ENCODE measurements at regions not wholly inside any gene's neighbourhood (a gene's known extent, or its start where the extent isn't known, plus 50 kb on each side); places are given as distances from the start of the nearest gene placed in this dataset.

DNA sequence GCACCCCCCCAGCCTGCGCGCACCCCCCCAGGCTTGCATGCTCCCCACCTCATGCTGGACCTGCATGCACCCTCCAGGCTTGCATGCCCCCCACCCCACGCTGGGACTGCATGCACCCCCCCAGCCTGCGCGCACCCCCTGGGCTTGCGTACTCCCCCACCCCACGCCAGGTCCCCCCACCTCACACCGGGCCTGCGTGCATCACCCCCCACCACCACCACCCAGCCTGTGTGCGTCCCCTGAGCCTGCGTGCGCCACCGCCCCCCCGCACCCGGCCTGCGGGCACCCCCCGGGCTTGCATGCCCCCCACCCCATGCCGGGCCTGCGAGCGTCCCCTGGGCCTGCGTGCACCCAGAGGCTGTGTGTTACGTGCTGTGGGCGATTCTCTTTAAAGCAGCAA, 61.0 kb upstream of the SLCO4A1 start:
- intact Hi-C loops (cut with DNase I; ENCODE audit: low total_unique reads): no loop called here
- no peak for DNase-seq (ENCODE audit: low spot score in 2 of 2)
- H3K27ac ChIP-seq: no peak overlapping the region
- no peak overlapping the region for H3K4me3 ChIP-seq
- peaks cover 2 to 88% of the 10 kb centered on the region in 2 donors for H3K27me3 ChIP-seq
- H3K4me1 ChIP-seq: no peaks in the 10 kb centered on the region
- H3K36me3 ChIP-seq: no peaks in the 10 kb centered on the region
- no peaks in the 10 kb centered on the region for H3K9me3 ChIP-seq
- no peak for TF ChIP-seq POLR2AphosphoS5 (IDR thresholded peaks at IDR 0.05)
- TF ChIP-seq, protein P1, sequence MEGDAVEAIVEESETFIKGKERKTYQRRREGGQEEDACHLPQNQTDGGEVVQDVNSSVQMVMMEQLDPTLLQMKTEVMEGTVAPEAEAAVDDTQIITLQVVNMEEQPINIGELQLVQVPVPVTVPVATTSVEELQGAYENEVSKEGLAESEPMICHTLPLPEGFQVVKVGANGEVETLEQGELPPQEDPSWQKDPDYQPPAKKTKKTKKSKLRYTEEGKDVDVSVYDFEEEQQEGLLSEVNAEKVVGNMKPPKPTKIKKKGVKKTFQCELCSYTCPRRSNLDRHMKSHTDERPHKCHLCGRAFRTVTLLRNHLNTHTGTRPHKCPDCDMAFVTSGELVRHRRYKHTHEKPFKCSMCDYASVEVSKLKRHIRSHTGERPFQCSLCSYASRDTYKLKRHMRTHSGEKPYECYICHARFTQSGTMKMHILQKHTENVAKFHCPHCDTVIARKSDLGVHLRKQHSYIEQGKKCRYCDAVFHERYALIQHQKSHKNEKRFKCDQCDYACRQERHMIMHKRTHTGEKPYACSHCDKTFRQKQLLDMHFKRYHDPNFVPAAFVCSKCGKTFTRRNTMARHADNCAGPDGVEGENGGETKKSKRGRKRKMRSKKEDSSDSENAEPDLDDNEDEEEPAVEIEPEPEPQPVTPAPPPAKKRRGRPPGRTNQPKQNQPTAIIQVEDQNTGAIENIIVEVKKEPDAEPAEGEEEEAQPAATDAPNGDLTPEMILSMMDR (IDR thresholded peaks at IDR 0.05): no peak
- no peak for TF ChIP-seq POLR2A (IDR thresholded peaks at IDR 0.05)

GRCh38 chr20:62581806-62582205, 60.5 kb upstream of the SLCO4A1 start:
- TF ChIP-seq POLR2AphosphoS5 (IDR thresholded peaks at IDR 0.05) (no peak), POLR2A (IDR thresholded peaks at IDR 0.05) (no peak)
- TF ChIP-seq, protein P1 (IDR thresholded peaks at IDR 0.05): no peak
- DNase-seq (ENCODE audit: low spot score in 2 of 2): no peak
- Histone ChIP-seq H3K4me1 (no peaks in the 10 kb centered on the region), H3K4me3 (no peak overlapping the region), H3K27ac (no peak overlapping the region), H3K9me3 (no peaks in the 10 kb centered on the region), H3K27me3 (peaks cover 2 to 88% of the 10 kb centered on the region in 2 donors), H3K36me3 (no peaks in the 10 kb centered on the region)
- intact Hi-C loops (cut with DNase I; ENCODE audit: low total_unique reads): no loop called here

- H3K4me1 ChIP-seq: no peaks in the 10 kb centered on the region
- intact Hi-C loops (cut with DNase I; ENCODE audit: low total_unique reads): no loop called here
- H3K4me3 ChIP-seq: no peak overlapping the region
- DNase-seq (ENCODE audit: low spot score in 2 of 2): no peak
- H3K27me3 ChIP-seq: peaks cover 2 to 88% of the 10 kb centered on the region in 2 donors
- H3K9me3 ChIP-seq: no peaks in the 10 kb centered on the region
- TF ChIP-seq POLR2AphosphoS5 (IDR thresholded peaks at IDR 0.05): no peak
- TF ChIP-seq POLR2A (IDR thresholded peaks at IDR 0.05): no peak
- TF ChIP-seq, protein P1 (IDR thresholded peaks at IDR 0.05): no peak
- no peaks in the 10 kb centered on the region for H3K36me3 ChIP-seq
- H3K27ac ChIP-seq: no peak overlapping the region
These were observed 58.8 kb upstream of the SLCO4A1 start for GRCh38 chr20:62583424-62583920.

DNA sequence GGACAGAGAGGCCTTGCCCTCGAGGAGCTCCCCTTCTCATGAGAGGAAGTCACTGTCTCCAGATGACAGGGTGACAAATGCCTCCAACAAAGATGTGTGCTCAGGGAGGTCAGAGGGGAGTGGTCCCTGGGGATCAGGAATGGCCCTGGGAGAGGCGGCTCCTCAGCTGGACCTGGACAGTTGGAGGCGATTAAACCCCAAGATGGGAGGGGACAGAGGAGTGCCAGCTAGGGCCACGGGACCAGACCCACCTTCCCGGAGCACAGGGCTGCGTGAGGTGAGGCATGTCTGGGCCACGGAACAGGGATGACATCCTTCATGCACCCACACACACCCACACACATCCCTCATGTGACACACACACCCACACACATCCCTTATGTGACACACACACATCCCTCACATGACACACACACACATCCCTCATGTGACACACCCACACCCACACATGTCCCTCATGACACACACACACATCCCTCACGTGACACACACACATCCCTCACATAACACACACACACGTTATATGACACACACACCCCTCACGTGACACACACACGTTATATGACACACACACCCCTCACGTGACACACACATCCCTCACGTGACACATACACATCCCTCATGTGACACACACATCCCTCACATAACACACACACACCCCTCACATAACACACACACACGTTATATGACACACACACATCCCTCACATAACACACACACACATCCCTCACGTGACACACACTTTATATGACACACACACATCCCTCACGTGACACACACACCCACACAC, 57.4 kb upstream of the SLCO4A1 start:
- H3K27me3 ChIP-seq: peaks cover 2 to 85% of the 10 kb centered on the region in 2 donors
- H3K4me1 ChIP-seq: no peaks in the 10 kb centered on the region
- no peaks in the 10 kb centered on the region for H3K36me3 ChIP-seq
- H3K9me3 ChIP-seq: no peaks in the 10 kb centered on the region
- intact Hi-C loops (cut with DNase I; ENCODE audit: low total_unique reads): no loop called here
- TF ChIP-seq, protein P1 (IDR thresholded peaks at IDR 0.05): no peak
- no peak for TF ChIP-seq POLR2A (IDR thresholded peaks at IDR 0.05)
- no peak for TF ChIP-seq POLR2AphosphoS5 (IDR thresholded peaks at IDR 0.05)
- DNase-seq (ENCODE audit: low spot score in 2 of 2): no peak
- H3K27ac ChIP-seq: no peak overlapping the region
- no peak overlapping the region for H3K4me3 ChIP-seq

DNA sequence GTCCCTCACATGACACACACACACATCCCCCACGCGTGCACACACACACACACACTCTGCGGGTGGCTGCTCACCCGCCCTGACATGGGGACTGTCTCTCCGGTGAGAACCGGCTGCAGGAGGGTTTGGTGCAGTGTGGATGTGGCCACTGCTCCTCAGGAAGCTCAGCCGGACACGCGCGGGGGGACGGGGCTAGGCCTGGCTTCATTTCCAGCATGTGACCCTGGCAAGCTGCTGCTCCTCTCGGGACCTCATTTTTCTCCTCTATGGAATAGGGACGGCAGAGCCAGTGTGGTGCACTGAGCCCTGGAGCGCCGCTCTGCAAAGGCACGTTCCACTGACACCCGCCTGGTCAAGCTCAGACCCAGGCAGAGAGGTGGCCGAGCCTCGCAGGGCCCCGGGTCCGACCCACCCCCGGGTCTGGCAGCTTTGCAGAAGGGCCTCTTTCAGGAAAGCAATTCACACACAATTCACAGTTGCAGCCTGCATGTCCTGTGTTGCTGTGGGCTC, 56.8 kb upstream of the SLCO4A1 start:
- no peaks in the 10 kb centered on the region for H3K36me3 ChIP-seq
- DNase-seq (ENCODE audit: low spot score in 2 of 2): no peak
- intact Hi-C loops (cut with DNase I; ENCODE audit: low total_unique reads): no loop called here
- no peaks in the 10 kb centered on the region for H3K4me1 ChIP-seq
- no peak overlapping the region for H3K4me3 ChIP-seq
- TF ChIP-seq POLR2AphosphoS5 (IDR thresholded peaks at IDR 0.05): no peak
- no peak for TF ChIP-seq POLR2A (IDR thresholded peaks at IDR 0.05)
- TF ChIP-seq, protein P1 (IDR thresholded peaks at IDR 0.05): no peak
- no peaks in the 10 kb centered on the region for H3K9me3 ChIP-seq
- no peak overlapping the region for H3K27ac ChIP-seq
- H3K27me3 ChIP-seq: peaks cover 2 to 81% of the 10 kb centered on the region in 2 donors
